Uterus (tissue), 2 donors: ENCODE measurements at regions not wholly inside any gene's neighbourhood (a gene's known extent, or its start where the extent isn't known, plus 50 kb on each side); places are given as distances from the start of the nearest gene placed in this dataset.

Experiments used
- POLR2A ChIP-seq, 2 donors: fragments of 450-650 bp; IDR thresholded peaks; one replicate each; pipeline ENCODE4 v1.6.1; 2016; ENCODE audit warnings: antibody characterized with exemption in 2 of 2, mild to moderate bottlenecking in 1 of 2, moderate library complexity in 1 of 2
- TF ChIP-seq, protein P1 (sequence below), 4 experiments: fragments of 200-600 bp in 2 of 4; fragments of 450-650 bp in 2 of 4; sonication (generic) in 2 of 4; IDR thresholded peaks; one replicate each; pipeline ENCODE4 v1.5.1; 2016 to 2019; ENCODE audit warnings: antibody characterized with exemption in 4 of 4, mild to moderate bottlenecking in 2 of 4, moderate library complexity in 1 of 4

DNA sequence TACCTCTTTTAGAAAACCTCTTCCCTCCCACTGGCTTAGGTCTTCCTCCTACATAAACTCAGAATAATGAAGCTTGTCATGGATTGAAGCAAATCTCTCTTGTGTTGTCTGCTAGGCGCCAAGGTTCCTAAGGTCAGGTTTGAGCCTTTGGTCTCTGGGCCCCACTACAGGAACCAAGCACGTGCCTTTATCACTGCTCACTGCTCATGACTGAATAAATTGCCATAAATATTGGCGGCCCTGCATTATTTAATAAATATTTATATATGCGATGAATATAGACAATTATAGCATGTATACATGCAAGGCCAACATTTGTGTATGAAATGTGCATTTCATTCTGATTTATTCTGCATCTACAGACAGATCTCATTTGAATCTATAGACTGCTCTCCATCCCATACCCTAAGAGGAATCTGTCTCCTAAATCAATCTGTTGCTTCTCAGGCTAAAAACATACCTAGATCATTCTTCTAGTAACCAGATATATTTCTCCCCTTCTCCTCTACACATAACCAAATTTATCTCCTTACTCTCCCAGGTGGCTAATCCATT, 1717.6 kb upstream of the TENM3 start:
- TF ChIP-seq POLR2A (IDR thresholded peaks at IDR 0.05) = no peak
- TF ChIP-seq, protein P1, sequence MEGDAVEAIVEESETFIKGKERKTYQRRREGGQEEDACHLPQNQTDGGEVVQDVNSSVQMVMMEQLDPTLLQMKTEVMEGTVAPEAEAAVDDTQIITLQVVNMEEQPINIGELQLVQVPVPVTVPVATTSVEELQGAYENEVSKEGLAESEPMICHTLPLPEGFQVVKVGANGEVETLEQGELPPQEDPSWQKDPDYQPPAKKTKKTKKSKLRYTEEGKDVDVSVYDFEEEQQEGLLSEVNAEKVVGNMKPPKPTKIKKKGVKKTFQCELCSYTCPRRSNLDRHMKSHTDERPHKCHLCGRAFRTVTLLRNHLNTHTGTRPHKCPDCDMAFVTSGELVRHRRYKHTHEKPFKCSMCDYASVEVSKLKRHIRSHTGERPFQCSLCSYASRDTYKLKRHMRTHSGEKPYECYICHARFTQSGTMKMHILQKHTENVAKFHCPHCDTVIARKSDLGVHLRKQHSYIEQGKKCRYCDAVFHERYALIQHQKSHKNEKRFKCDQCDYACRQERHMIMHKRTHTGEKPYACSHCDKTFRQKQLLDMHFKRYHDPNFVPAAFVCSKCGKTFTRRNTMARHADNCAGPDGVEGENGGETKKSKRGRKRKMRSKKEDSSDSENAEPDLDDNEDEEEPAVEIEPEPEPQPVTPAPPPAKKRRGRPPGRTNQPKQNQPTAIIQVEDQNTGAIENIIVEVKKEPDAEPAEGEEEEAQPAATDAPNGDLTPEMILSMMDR (IDR thresholded peaks at IDR 0.05) = no peak
